Fibroblast of the conjunctiva (primary cell): ENCODE measurements at regions not wholly inside any gene's neighbourhood (a gene's known extent, or its start where the extent isn't known, plus 50 kb on each side); places are given as distances from the start of the nearest gene placed in this dataset.

Experiments used
- DNase-seq: peaks from one replicate; pipeline ENCODE4 v3.0.0-alpha.2; 2010; ENCODE audit warnings: low read depth

GRCh38 chr11:128219731-128220120 lies 367.6 kb downstream of the ETS1 start:
- DNase-seq: no peak

- DNase-seq: no peak
Measured at GRCh38 chr11:128216198-128216597, 371.2 kb downstream of the ETS1 start.

- DNase-seq: no peak
Measured at GRCh38 chr11:128215238-128215882, 372.0 kb downstream of the ETS1 start.

GRCh38 chr11:128214263-128214662 lies 373.1 kb downstream of the ETS1 start:
- no peak for DNase-seq

GRCh38 chr11:128213461-128213860 lies 373.9 kb downstream of the ETS1 start:
- no peak for DNase-seq

GRCh38 chr11:128212324-128212723 lies 375.0 kb downstream of the ETS1 start:
- no peak for DNase-seq

GRCh38 chr11:128210148-128210940 lies 377.0 kb downstream of the ETS1 start:
- DNase-seq: peak; percentile 88

- no peak for DNase-seq
Measured at GRCh38 chr11:128209138-128209435, 378.3 kb downstream of the ETS1 start.

GRCh38 chr11:128208329-128209137 lies 378.8 kb downstream of the ETS1 start:
- peak; percentile 86 for DNase-seq

- peak; percentile 80 for DNase-seq
Measured at GRCh38 chr11:128207861-128208321, 379.5 kb downstream of the ETS1 start.

- DNase-seq: no peak
Measured at GRCh38 chr11:128206461-128206860, 380.9 kb downstream of the ETS1 start.

GRCh38 chr11:128205796-128206195 lies 381.6 kb downstream of the ETS1 start:
- no peak for DNase-seq

- DNase-seq: no peak
Measured at GRCh38 chr11:128204898-128205297, 382.5 kb downstream of the ETS1 start.

- no peak for DNase-seq
Measured at GRCh38 chr11:128201801-128202200, 385.6 kb downstream of the ETS1 start.

GRCh38 chr11:128201009-128201408 lies 386.3 kb downstream of the ETS1 start:
- no peak for DNase-seq

- no peak for DNase-seq
Measured at GRCh38 chr11:128200467-128200866, 386.9 kb downstream of the ETS1 start.

- no peak for DNase-seq
Measured at GRCh38 chr11:128198216-128198772, 389.1 kb downstream of the ETS1 start.

- DNase-seq: no peak
Measured at GRCh38 chr11:128196235-128196634, 391.1 kb downstream of the ETS1 start.

- DNase-seq: no peak
Measured at GRCh38 chr11:128195756-128196155, 391.6 kb downstream of the ETS1 start.

GRCh38 chr11:128195057-128195751 lies 392.2 kb downstream of the ETS1 start:
- no peak for DNase-seq

GRCh38 chr11:128194216-128194615 lies 393.1 kb downstream of the ETS1 start:
- DNase-seq: peak; percentile 41

- DNase-seq: no peak
Measured at GRCh38 chr11:128193615-128194014, 393.7 kb downstream of the ETS1 start.
